HEK293 (cell line): ENCODE measurements at regions not wholly inside any gene's neighbourhood (a gene's known extent, or its start where the extent isn't known, plus 50 kb on each side); places are given as distances from the start of the nearest gene placed in this dataset.

Source experiments
- ATF2 ChIP-seq: fragments of 450-650 bp; formaldehyde crosslinking; IDR thresholded peaks from 2 replicates; pipeline ENCODE4 v1.5.1; 2016; ENCODE audit warnings: missing biosample characterization, missing genetic modification characterization, low read depth
- CTCF ChIP-seq: fragments of 450-650 bp; formaldehyde crosslinking; IDR thresholded peaks from 2 replicates; pipeline ENCODE4 v1.5.1; 2016; ENCODE audit warnings: missing biosample characterization, missing genetic modification characterization
- KLF1 ChIP-seq: fragments of 450-650 bp; formaldehyde crosslinking; IDR thresholded peaks from 2 replicates; pipeline ENCODE4 v1.5.1; 2016; ENCODE audit warnings: missing biosample characterization, missing genetic modification characterization
- PRDM1 ChIP-seq: fragments of 450-650 bp; formaldehyde crosslinking; IDR thresholded peaks from 2 replicates; pipeline ENCODE4; 2016; ENCODE audit warnings: missing biosample characterization, missing genetic modification characterization
- PRDM6 ChIP-seq: fragments of 450-650 bp; formaldehyde crosslinking; IDR thresholded peaks from 2 replicates; pipeline ENCODE4 v1.5.1; 2017; ENCODE audit warnings: missing biosample characterization, missing genetic modification characterization
- ZBTB7A ChIP-seq: fragments of 450-650 bp; formaldehyde crosslinking; IDR thresholded peaks from 2 replicates; pipeline ENCODE4 v1.5.1; 2016; ENCODE audit warnings: low read depth, missing biosample characterization, missing genetic modification characterization
- ZNF23 ChIP-seq: fragments of 450-650 bp; formaldehyde crosslinking; IDR thresholded peaks from 2 replicates; pipeline ENCODE4 v1.5.1; 2016; ENCODE audit warnings: missing biosample characterization, missing genetic modification characterization, borderline replicate concordance

- TF ChIP-seq ZBTB7A (no peak), PRDM6 (tag by site-specific recombination) (no peak), KLF1 (no peak), CTCF (no peak), ATF2 (tag by site-specific recombination) (no peak), ZNF23 (tag by site-specific recombination) (no peak), PRDM1 (no peak)
Measured at GRCh38 chr14:66435683-66436082, 50.5 kb upstream of the CCDC196 start.
